Left lung (tissue), 4 donors: ENCODE measurements at regions not wholly inside any gene's neighbourhood (a gene's known extent, or its start where the extent isn't known, plus 50 kb on each side); places are given as distances from the start of the nearest gene placed in this dataset.

Experiments
- ATAC-seq: fragments of 200-7000 bp; cut with Tn5 transposase; one replicate; pipeline ENCODE4 v1.9.1; 2020; ENCODE audit warnings: moderate library complexity
- DNase-seq, 4 donors: peaks; one replicate each; pipeline ENCODE4 v3.0.0-alpha.2; 2013 to 2020
- H3K27ac ChIP-seq, 2 donors: fragments of 200-600 bp; sonication (generic) in 1 of 2; one replicate each; pipeline versions ENCODE4 v1.5.0 to v1.8.0; 2020 to 2021
- H3K27me3 ChIP-seq, 2 donors: fragments of 200-600 bp; sonication (generic) in 1 of 2; one replicate each; pipeline versions ENCODE4 v1.5.0 to v1.8.0; 2020 to 2021
- H3K36me3 ChIP-seq, 2 donors: fragments of 200-600 bp; sonication (generic) in 1 of 2; one replicate each; pipeline versions ENCODE4 v1.5.0 to v1.8.0; 2020 to 2021
- H3K4me1 ChIP-seq, 2 donors: fragments of 200-600 bp; one replicate each; pipeline ENCODE4 v1.8.0; 2021
- H3K4me3 ChIP-seq, 2 donors: fragments of 200-600 bp; sonication (generic) in 1 of 2; one replicate each; pipeline versions ENCODE4 v1.5.0 to v1.8.0; 2020 to 2021; ENCODE audit warnings: mild to moderate bottlenecking in 1 of 2
- H3K9me3 ChIP-seq, 2 donors: fragments of 200-600 bp; sonication (generic) in 1 of 2; one replicate each; pipeline versions ENCODE4 v1.5.0 to v1.8.0; 2020 to 2021
- intact Hi-C, 2 donors: fragments of 100-400 bp; cut with DNase I; formaldehyde crosslinking; loops; one replicate each; pipeline versions ENCODE4 v1.11.2 to v1.14.2; 2022
- TF ChIP-seq, protein P1 (sequence below), 2 donors: fragments of 200-600 bp; sonication (generic) in 1 of 2; IDR thresholded peaks; one replicate each; pipeline versions ENCODE4 v1.5.0 to v1.8.0; 2021; ENCODE audit warnings: antibody characterized with exemption in 2 of 2
- donor health status: DM: no; HTN: yes; CAD: no.
- donor health status: DM: no; HTN: no; CAD: no.

DNA sequence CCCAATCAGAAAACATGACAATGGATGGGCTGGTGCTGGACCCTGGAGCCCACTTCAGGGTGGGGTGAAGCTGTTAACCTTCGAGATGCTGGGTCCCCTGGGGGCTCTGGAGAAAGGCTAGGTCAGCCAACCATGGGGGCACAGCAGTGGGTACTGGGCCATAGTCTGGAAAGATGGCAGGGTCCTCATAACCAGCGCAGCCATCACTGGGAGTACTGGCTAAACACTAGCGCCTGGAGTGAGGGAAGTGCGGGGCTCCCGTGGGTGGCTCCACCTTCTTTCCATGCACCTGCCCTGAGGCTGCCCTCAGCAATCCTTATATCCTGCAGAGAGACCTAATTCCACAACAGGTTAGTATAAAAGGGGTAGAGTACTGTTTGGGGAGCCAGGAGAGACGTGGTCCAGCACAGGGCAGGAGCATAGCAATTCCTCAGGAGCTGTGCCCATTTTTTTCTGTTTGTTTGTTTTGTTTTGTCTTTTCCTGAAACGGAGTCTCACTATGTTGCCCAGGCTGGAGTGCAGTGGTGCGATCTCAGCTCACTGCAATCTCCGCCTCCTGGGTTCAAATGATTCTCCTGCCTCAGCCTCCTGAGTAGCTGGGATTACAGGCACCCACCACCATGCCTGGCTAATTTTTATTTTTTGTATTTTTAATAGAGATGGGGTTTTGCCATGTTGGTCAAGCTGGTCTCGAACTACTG lies 122.6 kb upstream of the MEF2A start:
- Histone ChIP-seq H3K4me1 (peaks cover 14 to 23% of the 10 kb centered on the region in 2 donors), H3K27ac (peak overlapping the region; percentile 53 to 81), H3K4me3 (no peak overlapping the region), H3K36me3 (no peaks in the 10 kb centered on the region), H3K27me3 (peaks cover 0 to 11% of the 10 kb centered on the region in 2 donors), H3K9me3 (no peaks in the 10 kb centered on the region)
- DNase-seq, result no peak
- no peak for ATAC-seq
- intact Hi-C loops, result no loop called here
- TF ChIP-seq, protein P1, sequence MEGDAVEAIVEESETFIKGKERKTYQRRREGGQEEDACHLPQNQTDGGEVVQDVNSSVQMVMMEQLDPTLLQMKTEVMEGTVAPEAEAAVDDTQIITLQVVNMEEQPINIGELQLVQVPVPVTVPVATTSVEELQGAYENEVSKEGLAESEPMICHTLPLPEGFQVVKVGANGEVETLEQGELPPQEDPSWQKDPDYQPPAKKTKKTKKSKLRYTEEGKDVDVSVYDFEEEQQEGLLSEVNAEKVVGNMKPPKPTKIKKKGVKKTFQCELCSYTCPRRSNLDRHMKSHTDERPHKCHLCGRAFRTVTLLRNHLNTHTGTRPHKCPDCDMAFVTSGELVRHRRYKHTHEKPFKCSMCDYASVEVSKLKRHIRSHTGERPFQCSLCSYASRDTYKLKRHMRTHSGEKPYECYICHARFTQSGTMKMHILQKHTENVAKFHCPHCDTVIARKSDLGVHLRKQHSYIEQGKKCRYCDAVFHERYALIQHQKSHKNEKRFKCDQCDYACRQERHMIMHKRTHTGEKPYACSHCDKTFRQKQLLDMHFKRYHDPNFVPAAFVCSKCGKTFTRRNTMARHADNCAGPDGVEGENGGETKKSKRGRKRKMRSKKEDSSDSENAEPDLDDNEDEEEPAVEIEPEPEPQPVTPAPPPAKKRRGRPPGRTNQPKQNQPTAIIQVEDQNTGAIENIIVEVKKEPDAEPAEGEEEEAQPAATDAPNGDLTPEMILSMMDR (IDR thresholded peaks at IDR 0.05), result no peak

DNA sequence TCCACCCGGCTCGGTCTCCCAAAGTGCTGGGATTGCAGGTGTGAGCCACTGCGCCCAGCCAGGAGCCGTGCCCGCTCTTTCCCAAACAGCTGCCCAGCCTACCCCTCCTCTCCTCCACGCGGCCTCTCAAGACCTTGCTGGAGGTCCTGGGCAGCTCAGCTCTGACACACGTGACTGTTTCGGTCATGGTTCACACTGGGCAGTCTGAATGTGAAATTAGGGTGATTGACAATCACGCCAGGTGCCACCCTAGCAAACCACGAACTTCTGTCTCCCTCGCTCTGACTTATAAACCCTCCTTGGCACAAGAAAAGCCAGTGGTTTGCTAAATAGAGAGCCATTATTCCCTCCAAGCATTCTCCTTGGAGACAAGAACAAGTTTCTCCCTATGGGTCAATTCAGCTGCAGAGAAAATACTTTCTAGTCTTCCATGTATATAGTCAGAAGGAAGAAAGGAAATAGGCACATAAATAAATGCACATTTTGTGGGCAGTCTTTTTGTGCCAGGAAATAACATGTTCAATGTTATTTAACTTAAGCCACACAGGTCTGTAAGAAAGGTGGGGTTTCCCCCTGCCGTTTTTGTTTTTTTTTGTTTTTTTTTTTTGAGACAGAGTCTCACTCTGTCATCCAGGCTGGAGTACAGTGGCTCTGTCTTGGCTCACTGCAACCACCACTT lies 121.9 kb upstream of the MEF2A start:
- Histone ChIP-seq H3K4me3 (no peak overlapping the region), H3K27ac (peak overlapping the region; percentile 0 to 30), H3K36me3 (no peaks in the 10 kb centered on the region), H3K9me3 (no peaks in the 10 kb centered on the region), H3K27me3 (peaks cover 0 to 11% of the 10 kb centered on the region in 2 donors), H3K4me1 (peaks cover 14 to 23% of the 10 kb centered on the region in 2 donors)
- intact Hi-C loops, result no loop called here
- ATAC-seq, result no peak
- peak in 1 of 4 donors; percentile 58 for DNase-seq
- TF ChIP-seq, protein P1 (IDR thresholded peaks at IDR 0.05), result no peak

DNA sequence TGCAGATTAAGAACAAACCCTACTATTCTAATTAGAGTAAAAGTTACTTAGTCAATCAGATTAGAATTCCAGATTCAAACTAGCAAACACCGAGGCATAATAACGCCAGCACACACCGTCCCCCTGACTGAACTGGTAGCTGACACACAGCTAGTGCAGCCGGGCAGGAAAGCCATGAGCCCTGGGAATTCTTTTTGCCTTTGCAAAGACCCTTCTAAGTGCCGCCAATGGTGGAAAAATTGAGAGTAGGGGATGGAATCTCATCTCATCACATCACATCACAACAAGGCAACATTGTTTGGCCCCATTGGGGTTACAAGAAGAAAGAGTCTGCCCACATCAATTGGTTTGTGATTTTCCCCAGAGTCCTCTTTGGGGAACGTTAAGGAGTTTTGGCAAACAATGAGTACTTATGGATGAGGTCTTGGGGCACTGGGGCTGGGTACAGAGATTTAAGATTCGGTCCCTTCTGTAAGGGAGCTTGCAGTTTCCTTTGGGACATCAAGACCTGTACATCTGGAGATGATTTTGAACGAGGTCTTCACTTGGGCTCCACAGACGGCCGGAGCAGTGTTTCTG lies 120.4 kb upstream of the MEF2A start:
- Histone ChIP-seq H3K27me3 (peaks cover 0 to 11% of the 10 kb centered on the region in 2 donors), H3K4me3 (no peak overlapping the region), H3K36me3 (no peaks in the 10 kb centered on the region), H3K9me3 (no peaks in the 10 kb centered on the region), H3K4me1 (peaks cover 14 to 30% of the 10 kb centered on the region in 2 donors), H3K27ac (no peak overlapping the region)
- intact Hi-C loops, result no loop called here
- no peak for DNase-seq
- TF ChIP-seq, protein P1 (IDR thresholded peaks at IDR 0.05), result no peak
- no peak for ATAC-seq

DNA sequence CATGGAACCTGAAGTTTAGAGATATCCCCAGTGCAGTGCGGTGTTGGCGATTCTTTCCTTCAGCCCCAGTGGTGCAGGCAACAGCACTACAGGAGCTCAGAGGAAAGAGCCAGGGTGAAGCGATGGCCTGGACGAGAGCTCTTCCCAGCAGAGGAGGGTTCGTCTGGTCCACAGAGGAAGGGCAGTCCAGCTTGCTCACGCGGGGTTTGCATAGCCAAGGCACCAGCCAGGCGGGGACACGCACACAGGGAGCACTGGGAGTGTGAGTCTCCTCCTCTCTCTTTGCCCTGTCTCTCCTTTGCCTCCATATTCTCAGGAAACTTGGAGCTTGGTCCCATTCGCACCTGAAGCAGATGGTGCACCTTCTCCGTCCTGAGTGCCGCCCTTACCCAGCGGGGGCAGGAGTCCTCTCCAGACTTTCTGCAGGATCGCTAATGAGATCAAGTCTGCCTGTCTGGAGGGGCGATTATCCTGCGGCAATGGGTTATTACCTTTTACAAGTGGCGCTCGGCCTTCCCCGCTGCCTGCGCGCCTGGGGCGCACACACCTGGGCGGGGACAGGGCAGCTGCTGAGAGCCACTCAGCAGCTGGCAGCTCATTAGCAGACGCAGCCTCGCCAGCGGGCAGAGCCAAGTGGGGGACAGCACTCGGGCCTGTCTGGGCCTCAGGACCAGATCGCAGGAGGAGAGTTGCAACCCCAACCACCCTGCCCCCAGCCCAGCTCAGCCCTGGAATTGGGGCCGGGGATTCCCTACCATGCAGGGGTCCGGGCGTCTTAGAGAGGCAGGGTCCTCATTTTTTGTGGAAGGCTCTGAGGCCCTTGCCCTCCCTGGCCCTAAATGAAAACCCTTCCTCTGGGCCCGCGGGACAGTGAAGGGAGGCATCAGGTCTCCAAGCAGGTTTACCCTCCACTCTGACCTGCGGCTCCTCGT lies 119.0 kb upstream of the MEF2A start:
- Histone ChIP-seq H3K4me1 (peaks cover 11 to 42% of the 10 kb centered on the region in 2 donors), H3K27ac (no peak overlapping the region), H3K4me3 (no peak overlapping the region), H3K27me3 (peaks cover 0 to 11% of the 10 kb centered on the region in 2 donors), H3K36me3 (no peaks in the 10 kb centered on the region), H3K9me3 (no peaks in the 10 kb centered on the region)
- ATAC-seq, result peak; percentile 6
- DNase-seq, result no peak
- TF ChIP-seq, protein P1 (IDR thresholded peaks at IDR 0.05), result no peak
- intact Hi-C loops, result no loop called here
